ENCODE measurements at regions not wholly inside any gene's neighbourhood (a gene's known extent, or its start where the extent isn't known, plus 50 kb on each side); places are given as distances from the start of the nearest gene placed in this dataset.

- no peak for TF ChIP-seq BRCA1 (IDR thresholded peaks at IDR 0.05; ENCODE audit: low read depth, low read length)
- TF ChIP-seq GTF2F1 (IDR thresholded peaks at IDR 0.05; ENCODE audit: borderline replicate concordance, low read depth, low read length), result no peak
- no peak for TF ChIP-seq NRF1 (IDR thresholded peaks at IDR 0.05; ENCODE audit: low read depth, low read length)
- TF ChIP-seq SP1 (IDR thresholded peaks at IDR 0.05; ENCODE audit: low read depth, low read length), result no peak
These were observed 108.5 kb downstream of the ERCC5 start (continued) for GRCh38 chr13:102954350-102954749.

All from H1 (cell line).